SK-N-SH (cell line): ENCODE measurements at regions not wholly inside any gene's neighbourhood (a gene's known extent, or its start where the extent isn't known, plus 50 kb on each side); places are given as distances from the start of the nearest gene placed in this dataset.

ENCODE experiments used
- CTCF ChIA-PET: fragments of 300-600, 350-600 bp; formaldehyde crosslinking; extraction: SDS; loops from one replicate; lab custom pipeline; 2021; lab: Yijun Ruan, JAX
- POLR2A ChIA-PET: fragments of 350-600 bp; sonication (Branson Sonifier 250); formaldehyde crosslinking; extraction: SDS; loops from one replicate; lab custom pipeline; 2020; ENCODE audit warnings: antibody characterized with exemption, inconsistent platforms; lab: Yijun Ruan, JAX
- DNase-seq: peaks from one replicate; pipeline ENCODE4 v3.0.0; 2012
- H2AFZ ChIP-seq: fragments of 200-600 bp; sonication (generic); 2 replicates; pipeline ENCODE4 v1.8.1; 2016; ENCODE audit warnings: antibody characterized with exemption, mild to moderate bottlenecking, low read depth
- H3F3A ChIP-seq: fragments of 200-600 bp; sonication (generic); replicated peaks from 2 replicates; pipeline ENCODE3; 2016; ENCODE audit warnings: antibody characterized with exemption, mild to moderate bottlenecking; ENCODE audit not compliant: insufficient read depth
- H3K27ac ChIP-seq, 2 experiments: fragments of 200-500 bp in 1 of 2; fragments of 200-600 bp in 1 of 2; sonication (Bioruptor generic) in 1 of 2; sonication (generic), shearing (Covaris generic) in 1 of 2; 2 replicates each; pipeline versions ENCODE4 v1.5.1 to v1.6.1; 2014 to 2016; ENCODE audit warnings: low read depth in 2 of 2, inconsistent platforms in 1 of 2, low read length in 1 of 2, mild to moderate bottlenecking in 1 of 2, mixed read lengths in 1 of 2
- H3K27me3 ChIP-seq: fragments of 200-600 bp; sonication (generic), shearing (Covaris generic); 2 replicates; pipeline ENCODE4 v1.6.1; 2016; ENCODE audit warnings: mixed run types; ENCODE audit not compliant: insufficient read depth
- H3K36me3 ChIP-seq, 2 experiments: fragments of 200-500 bp in 1 of 2; fragments of 200-600 bp in 1 of 2; sonication (Bioruptor generic) in 1 of 2; sonication (generic) in 1 of 2; replicated peaks in 1 of 2; 2 replicates each; pipeline versions ENCODE3 to v1.5.1; 2014 to 2016; ENCODE audit warnings: low read length in 1 of 2, mild to moderate bottlenecking in 1 of 2; ENCODE audit not compliant: insufficient read depth in 2 of 2, control insufficient read depth in 1 of 2
- H3K4me1 ChIP-seq, 2 experiments: fragments of 200-500 bp in 1 of 2; fragments of 200-600 bp in 1 of 2; sonication (Bioruptor generic) in 1 of 2; sonication (generic), shearing (Covaris generic) in 1 of 2; 2 replicates each; pipeline versions ENCODE4 v1.5.1 to v1.6.1; 2014 to 2016; ENCODE audit warnings: low read depth in 1 of 2, low read length in 1 of 2, mixed run types in 1 of 2; ENCODE audit not compliant: insufficient read depth in 2 of 2, control insufficient read depth in 1 of 2
- H3K4me2 ChIP-seq: fragments of 200-600 bp; sonication (generic), shearing (Covaris generic); 2 replicates; pipeline ENCODE4 v1.6.1; 2017; ENCODE audit warnings: mixed run types
- H3K4me3 ChIP-seq, 2 experiments: fragments of 200-500 bp in 1 of 2; fragments of 200-600 bp in 1 of 2; sonication (Bioruptor generic) in 1 of 2; sonication (generic), shearing (Covaris generic) in 1 of 2; 2 replicates each; pipeline versions ENCODE4 v1.5.1 to v1.8.1; 2014 to 2016; ENCODE audit warnings: low read depth in 2 of 2, inconsistent platforms in 1 of 2, low read length in 1 of 2, mild to moderate bottlenecking in 1 of 2, mixed read lengths in 1 of 2, moderate library complexity in 1 of 2
- H3K79me2 ChIP-seq: fragments of 200-600 bp; sonication (generic); 2 replicates; pipeline ENCODE4 v1.8.1; 2017; ENCODE audit warnings: mild to moderate bottlenecking; ENCODE audit not compliant: insufficient read depth
- H3K9ac ChIP-seq: fragments of 200-600 bp; sonication (generic); 2 replicates; pipeline ENCODE4 v1.6.1; 2017; ENCODE audit warnings: mixed run types
- H3K9me2 ChIP-seq: fragments of 200-600 bp; sonication (generic); 2 replicates; pipeline ENCODE4 v1.6.1; 2017; ENCODE audit warnings: mixed run types
- H3K9me3 ChIP-seq: fragments of 200-600 bp; sonication (generic); 2 replicates; pipeline ENCODE4 v1.6.1; 2017; ENCODE audit warnings: mixed run types, mild to moderate bottlenecking, moderate library complexity
- H4K20me1 ChIP-seq: fragments of 200-600 bp; sonication (generic); 2 replicates; pipeline ENCODE4 v1.6.1; 2017; ENCODE audit warnings: mild to moderate bottlenecking, mixed run types; ENCODE audit not compliant: insufficient read depth
- CHD2 ChIP-seq: fragments of 150-350 bp; IDR thresholded peaks from 2 replicates; pipeline ENCODE4 v1.6.1; 2018; ENCODE audit warnings: low read length; ENCODE audit not compliant: partially characterized antibody
- FOXM1 ChIP-seq: IDR thresholded peaks from 2 replicates; pipeline ENCODE4 v1.4.0; 2012; ENCODE audit warnings: low read depth, mild to moderate bottlenecking
- JUND ChIP-seq: IDR thresholded peaks from 2 replicates; pipeline ENCODE4 v1.4.0; 2012
- MEF2A ChIP-seq: IDR thresholded peaks from 2 replicates; pipeline ENCODE4 v1.4.0; 2012; ENCODE audit warnings: low read depth, borderline replicate concordance
- NFIC ChIP-seq: IDR thresholded peaks from 2 replicates; pipeline ENCODE4 v1.4.0; 2012; ENCODE audit warnings: borderline replicate concordance
- NRF1 ChIP-seq: IDR thresholded peaks from 2 replicates; pipeline ENCODE4 v1.6.1; 2012; ENCODE audit warnings: low read depth, mild to moderate bottlenecking, low read length
- RCOR1 ChIP-seq: fragments of 150-350 bp; IDR thresholded peaks from 2 replicates; pipeline ENCODE4 v1.6.1; 2017; ENCODE audit warnings: antibody characterized with exemption, low read length
- RXRA ChIP-seq: IDR thresholded peaks from 2 replicates; pipeline ENCODE4 v1.4.0; 2012; ENCODE audit warnings: low read depth, mild to moderate bottlenecking, borderline replicate concordance
- SIN3A ChIP-seq: IDR thresholded peaks from 2 replicates; pipeline ENCODE4 v1.6.1; 2012; ENCODE audit warnings: low read depth, mild to moderate bottlenecking, low read length, moderate library complexity, borderline replicate concordance
- SMC3 ChIP-seq: IDR thresholded peaks from 2 replicates; pipeline ENCODE4 v1.6.1; 2012; ENCODE audit warnings: low read depth, low read length, improper control_type of control experiment
- YY1 ChIP-seq: IDR thresholded peaks from 2 replicates; pipeline ENCODE4 v1.4.0; 2012; ENCODE audit warnings: low read depth, mild to moderate bottlenecking
- WGBS: methylation state at CpG from one replicate; pipeline ENCODE4 v1.1.6; 2017; ENCODE audit warnings: low lambda C conversion rate; 5-methylcytosine and 5-hydroxymethylcytosine counted together
- TF ChIP-seq, protein P1 (sequence below): IDR thresholded peaks from 2 replicates; pipeline ENCODE4 v1.4.0; 2012; ENCODE audit warnings: low read depth, borderline replicate concordance
- TF ChIP-seq, protein P2 (sequence below): fragments of 150-350 bp; IDR thresholded peaks from 2 replicates; pipeline ENCODE4 v1.6.1; 2017; ENCODE audit warnings: antibody characterized with exemption, low read length, low read depth, borderline replicate concordance
- TF ChIP-seq, protein P3 (sequence below): fragments of 200-600 bp; sonication (generic); IDR thresholded peaks from 2 replicates; pipeline ENCODE4 v1.6.1; 2017; ENCODE audit warnings: antibody characterized with exemption, mild to moderate bottlenecking, moderate library complexity
- TF ChIP-seq, protein P4 (sequence below): IDR thresholded peaks from 2 replicates; pipeline ENCODE4 v1.4.0; 2012; ENCODE audit warnings: low read depth
- TF ChIP-seq, protein P5 (sequence below): IDR thresholded peaks from 2 replicates; pipeline ENCODE4; 2012

DNA sequence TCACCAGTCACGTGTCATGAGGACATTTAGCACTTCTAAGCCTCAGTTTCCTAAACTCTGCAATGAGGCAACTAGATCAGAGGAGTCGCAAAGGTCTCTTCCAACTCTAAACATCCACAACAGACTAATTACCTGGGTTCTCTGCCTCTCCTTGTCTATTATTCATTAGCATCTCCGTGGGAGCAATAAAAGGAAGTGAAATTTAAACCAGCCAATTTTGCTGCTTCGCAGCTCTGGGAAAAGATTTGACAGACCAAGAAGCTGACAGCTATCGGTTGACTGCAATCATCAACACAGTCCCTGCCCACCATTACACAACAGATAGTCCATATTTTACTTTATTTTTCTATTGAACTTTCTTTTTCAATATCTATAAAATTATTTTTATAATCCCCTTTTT is 308.9 kb downstream of the NR2F1-AS1 start:
- Histone ChIP-seq H3K27ac (no peak overlapping the region), H3K36me3 (no peaks in the 10 kb centered on the region), H3K4me3 (no peak overlapping the region), H3K4me2 (no peak overlapping the region), H3K79me2 (no peaks in the 10 kb centered on the region), H3K9me3 (no peaks in the 10 kb centered on the region), H3K27me3 (no peaks in the 10 kb centered on the region), H4K20me1 (no peaks in the 10 kb centered on the region), H3K9ac (no peak overlapping the region), H3K9me2 (no peaks in the 10 kb centered on the region), H2AFZ (no peak overlapping the region), H3K4me1 (peaks cover 0 to 7% of the 10 kb centered on the region in 2 experiments; a peak in 1 of 4 replicates), H3F3A (peaks cover 4% of the 10 kb centered on the region)
- WGBS: 89% methylated on average over 5 of the region's 5 CpGs
- TF ChIP-seq FOXM1 (no peak), YY1 (no peak)
- TF ChIP-seq, protein P1, sequence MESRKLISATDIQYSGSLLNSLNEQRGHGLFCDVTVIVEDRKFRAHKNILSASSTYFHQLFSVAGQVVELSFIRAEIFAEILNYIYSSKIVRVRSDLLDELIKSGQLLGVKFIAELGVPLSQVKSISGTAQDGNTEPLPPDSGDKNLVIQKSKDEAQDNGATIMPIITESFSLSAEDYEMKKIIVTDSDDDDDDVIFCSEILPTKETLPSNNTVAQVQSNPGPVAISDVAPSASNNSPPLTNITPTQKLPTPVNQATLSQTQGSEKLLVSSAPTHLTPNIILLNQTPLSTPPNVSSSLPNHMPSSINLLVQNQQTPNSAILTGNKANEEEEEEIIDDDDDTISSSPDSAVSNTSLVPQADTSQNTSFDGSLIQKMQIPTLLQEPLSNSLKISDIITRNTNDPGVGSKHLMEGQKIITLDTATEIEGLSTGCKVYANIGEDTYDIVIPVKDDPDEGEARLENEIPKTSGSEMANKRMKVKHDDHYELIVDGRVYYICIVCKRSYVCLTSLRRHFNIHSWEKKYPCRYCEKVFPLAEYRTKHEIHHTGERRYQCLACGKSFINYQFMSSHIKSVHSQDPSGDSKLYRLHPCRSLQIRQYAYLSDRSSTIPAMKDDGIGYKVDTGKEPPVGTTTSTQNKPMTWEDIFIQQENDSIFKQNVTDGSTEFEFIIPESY: no peak
- TF ChIP-seq, protein P2, sequence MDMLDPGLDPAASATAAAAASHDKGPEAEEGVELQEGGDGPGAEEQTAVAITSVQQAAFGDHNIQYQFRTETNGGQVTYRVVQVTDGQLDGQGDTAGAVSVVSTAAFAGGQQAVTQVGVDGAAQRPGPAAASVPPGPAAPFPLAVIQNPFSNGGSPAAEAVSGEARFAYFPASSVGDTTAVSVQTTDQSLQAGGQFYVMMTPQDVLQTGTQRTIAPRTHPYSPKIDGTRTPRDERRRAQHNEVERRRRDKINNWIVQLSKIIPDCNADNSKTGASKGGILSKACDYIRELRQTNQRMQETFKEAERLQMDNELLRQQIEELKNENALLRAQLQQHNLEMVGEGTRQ: no peak
- POLR2A ChIA-PET: no interaction called here
- CTCF ChIA-PET: interaction anchor here (0.7 kb wide), 1 partner anchor 529 kb away, joined by 3 read pairs; no protein-coding TSS in a partner anchor
- DNase-seq: no peak

DNA sequence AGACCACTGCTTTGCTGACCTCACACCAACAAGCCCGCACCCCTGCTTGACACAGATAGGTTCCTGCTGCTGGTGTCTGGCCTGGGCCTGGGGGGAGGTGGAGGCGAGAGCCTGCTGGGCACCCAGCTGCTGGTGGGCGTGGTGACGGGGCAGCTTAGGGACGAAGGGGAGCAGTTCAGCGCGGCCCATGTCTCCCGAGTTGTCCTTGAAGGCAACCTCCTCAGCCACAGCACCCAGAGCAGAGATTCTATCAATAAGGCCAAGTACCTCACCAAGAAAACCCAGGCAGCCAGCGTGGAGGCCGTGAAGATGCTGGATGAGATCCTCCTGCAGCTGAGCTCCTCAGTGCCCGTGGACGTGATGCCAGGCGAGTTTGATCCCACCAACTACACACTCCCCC is 313.3 kb downstream of the NR2F1-AS1 start:
- no peak overlapping the region for H3K4me3 ChIP-seq
- H3K4me2 ChIP-seq: no peak overlapping the region
- H3K27me3 ChIP-seq: no peaks in the 10 kb centered on the region
- no peaks in the 10 kb centered on the region for H3K79me2 ChIP-seq
- CTCF ChIA-PET: no interaction called here
- no peaks in the 10 kb centered on the region for H3K9me2 ChIP-seq
- no peaks in the 10 kb centered on the region for H4K20me1 ChIP-seq
- H3F3A ChIP-seq: peaks cover 3% of the 10 kb centered on the region
- POLR2A ChIA-PET: no interaction called here
- 93% methylated on average over 11 of the region's 13 CpGs for WGBS
- no peak overlapping the region for H3K9ac ChIP-seq
- no peak overlapping the region for H3K27ac ChIP-seq
- no peaks in the 10 kb centered on the region for H3K36me3 ChIP-seq
- no peaks in the 10 kb centered on the region for H3K4me1 ChIP-seq
- DNase-seq: no peak
- H3K9me3 ChIP-seq: no peaks in the 10 kb centered on the region
- TF ChIP-seq SIN3A: no peak
- no peak overlapping the region for H2AFZ ChIP-seq

DNA sequence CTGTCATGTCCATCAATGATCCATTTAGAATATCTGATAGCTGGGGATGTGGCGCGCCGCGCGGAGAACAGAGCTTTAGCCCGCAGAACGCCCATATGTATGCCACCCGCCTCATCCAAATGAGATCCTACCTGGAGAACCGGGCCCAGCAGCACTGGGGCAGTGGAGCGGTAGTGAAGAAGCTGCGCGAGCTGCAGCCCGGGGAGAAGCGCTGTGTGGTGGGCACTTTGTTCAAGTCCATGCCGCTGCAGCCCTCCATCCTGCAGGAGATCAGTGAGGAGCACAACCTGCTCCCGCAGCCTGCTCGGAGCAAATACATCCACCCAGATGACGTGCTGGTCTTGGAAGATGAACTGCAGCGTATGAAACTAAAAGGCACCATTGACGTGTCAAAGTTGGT is 313.7 kb downstream of the NR2F1-AS1 start:
- no peaks in the 10 kb centered on the region for H3K9me3 ChIP-seq
- H3K9me2 ChIP-seq: no peaks in the 10 kb centered on the region
- no peak for DNase-seq
- H4K20me1 ChIP-seq: no peaks in the 10 kb centered on the region
- H3K36me3 ChIP-seq: no peaks in the 10 kb centered on the region
- CTCF ChIA-PET: no interaction called here
- no peak overlapping the region for H3K4me3 ChIP-seq
- POLR2A ChIA-PET: no interaction called here
- H3F3A ChIP-seq: no peaks in the 10 kb centered on the region
- no peaks in the 10 kb centered on the region for H3K4me1 ChIP-seq
- H3K4me2 ChIP-seq: no peak overlapping the region
- no peaks in the 10 kb centered on the region for H3K27me3 ChIP-seq
- H2AFZ ChIP-seq: no peak overlapping the region
- no peak overlapping the region for H3K9ac ChIP-seq
- H3K79me2 ChIP-seq: no peaks in the 10 kb centered on the region
- WGBS: 97% methylated on average over 20 of the region's 20 CpGs
- no peak overlapping the region for H3K27ac ChIP-seq
- TF ChIP-seq, protein P3, sequence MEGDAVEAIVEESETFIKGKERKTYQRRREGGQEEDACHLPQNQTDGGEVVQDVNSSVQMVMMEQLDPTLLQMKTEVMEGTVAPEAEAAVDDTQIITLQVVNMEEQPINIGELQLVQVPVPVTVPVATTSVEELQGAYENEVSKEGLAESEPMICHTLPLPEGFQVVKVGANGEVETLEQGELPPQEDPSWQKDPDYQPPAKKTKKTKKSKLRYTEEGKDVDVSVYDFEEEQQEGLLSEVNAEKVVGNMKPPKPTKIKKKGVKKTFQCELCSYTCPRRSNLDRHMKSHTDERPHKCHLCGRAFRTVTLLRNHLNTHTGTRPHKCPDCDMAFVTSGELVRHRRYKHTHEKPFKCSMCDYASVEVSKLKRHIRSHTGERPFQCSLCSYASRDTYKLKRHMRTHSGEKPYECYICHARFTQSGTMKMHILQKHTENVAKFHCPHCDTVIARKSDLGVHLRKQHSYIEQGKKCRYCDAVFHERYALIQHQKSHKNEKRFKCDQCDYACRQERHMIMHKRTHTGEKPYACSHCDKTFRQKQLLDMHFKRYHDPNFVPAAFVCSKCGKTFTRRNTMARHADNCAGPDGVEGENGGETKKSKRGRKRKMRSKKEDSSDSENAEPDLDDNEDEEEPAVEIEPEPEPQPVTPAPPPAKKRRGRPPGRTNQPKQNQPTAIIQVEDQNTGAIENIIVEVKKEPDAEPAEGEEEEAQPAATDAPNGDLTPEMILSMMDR: no peak
- TF ChIP-seq RXRA (no peak), RCOR1 (no peak), NFIC (no peak), YY1 (no peak), MEF2A (no peak), FOXM1 (no peak), NRF1 (no peak), SMC3 (no peak), CHD2 (no peak), JUND (no peak)
- TF ChIP-seq, protein P4, sequence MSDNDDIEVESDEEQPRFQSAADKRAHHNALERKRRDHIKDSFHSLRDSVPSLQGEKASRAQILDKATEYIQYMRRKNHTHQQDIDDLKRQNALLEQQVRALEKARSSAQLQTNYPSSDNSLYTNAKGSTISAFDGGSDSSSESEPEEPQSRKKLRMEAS: no peak
- TF ChIP-seq, protein P5, sequence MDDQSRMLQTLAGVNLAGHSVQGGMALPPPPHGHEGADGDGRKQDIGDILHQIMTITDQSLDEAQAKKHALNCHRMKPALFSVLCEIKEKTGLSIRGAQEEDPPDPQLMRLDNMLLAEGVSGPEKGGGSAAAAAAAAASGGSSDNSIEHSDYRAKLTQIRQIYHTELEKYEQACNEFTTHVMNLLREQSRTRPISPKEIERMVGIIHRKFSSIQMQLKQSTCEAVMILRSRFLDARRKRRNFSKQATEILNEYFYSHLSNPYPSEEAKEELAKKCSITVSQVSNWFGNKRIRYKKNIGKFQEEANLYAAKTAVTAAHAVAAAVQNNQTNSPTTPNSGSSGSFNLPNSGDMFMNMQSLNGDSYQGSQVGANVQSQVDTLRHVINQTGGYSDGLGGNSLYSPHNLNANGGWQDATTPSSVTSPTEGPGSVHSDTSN: no peak
